K562 (cell line): ENCODE measurements at regions not wholly inside any gene's neighbourhood (a gene's known extent, or its start where the extent isn't known, plus 50 kb on each side); places are given as distances from the start of the nearest gene placed in this dataset.

Source experiments
- ATAC-seq: fragments of 200-7000 bp; cut with Tn5 transposase; 3 replicates; pipeline ENCODE4 v1.9.1; 2020; ENCODE audit warnings: moderate library complexity
- BruUV-seq: library from RNA; stranded (reverse); fragments of 400-500 nt; replicated peaks from 2 replicates; lab custom pipeline; 2021; lab: Mats Ljungman, UMichigan
- CTCF ChIA-PET: fragments of 300-600 bp; formaldehyde crosslinking; extraction: SDS; loops from one replicate; lab custom pipeline; 2021; ENCODE audit warnings: low intra/inter-chr PET ratio; lab: Yijun Ruan, JAX
- POLR2A ChIA-PET: fragments of 300-600, 350-650 bp; sonication (Branson Sonifier 250); formaldehyde crosslinking; extraction: SDS; loops from one replicate; lab custom pipeline; 2021; ENCODE audit warnings: antibody characterized with exemption, inconsistent platforms; lab: Yijun Ruan, JAX
- DNase-seq, 4 experiments: peaks; one replicate each; pipeline versions ENCODE4 v3.0.0 to v3.0.0-alpha.2; 2011 to 2018; ENCODE audit warnings: low spot score in 3 of 4, mixed read lengths in 3 of 4; ENCODE audit errors: extremely low read depth in 1 of 4
- FAIRE-seq: peaks from 2 replicates; lab custom pipeline; 2011; peaks lifted over from hg19 to GRCh38; lab: Jason Lieb, UNC
- H2AFZ ChIP-seq: 2 replicates; pipeline ENCODE4 v1.6.0; 2011; ENCODE audit warnings: low read depth, low read length, control low read depth, inconsistent platforms
- H3K27ac ChIP-seq: fragments of 200-600 bp; 3 replicates; pipeline ENCODE4 v1.8.0; 2011; ENCODE audit warnings: low read depth, mild to moderate bottlenecking, control low read depth, inconsistent platforms, low read length, moderate library complexity, mixed read lengths; ENCODE audit errors: extremely low read depth
- H3K27me3 ChIP-seq, 2 experiments: fragments of 300-600 bp in 1 of 2; 2 replicates in 1 of 2; 3 replicates in 1 of 2; pipeline versions ENCODE4 v1.6.0 to v1.8.0; 2011; ENCODE audit warnings: inconsistent platforms in 2 of 2, low read length in 2 of 2, mild to moderate bottlenecking in 1 of 2, mixed read lengths in 1 of 2, moderate library complexity in 1 of 2; ENCODE audit not compliant: control insufficient read depth in 2 of 2, insufficient read depth in 2 of 2
- H3K36me3 ChIP-seq: fragments of 300-600 bp; 3 replicates; pipeline ENCODE4 v1.8.0; 2011; ENCODE audit warnings: mild to moderate bottlenecking, low read length, inconsistent platforms; ENCODE audit not compliant: control insufficient read depth, insufficient read depth
- H3K4me1 ChIP-seq, 2 experiments: fragments of 200-600 bp in 1 of 2; replicated peaks in 1 of 2; 2 replicates in 1 of 2; 3 replicates in 1 of 2; pipeline versions ENCODE4 v1.5.1 to v1.8.0; 2011; ENCODE audit warnings: inconsistent platforms in 2 of 2, low read length in 2 of 2, mild to moderate bottlenecking in 1 of 2, mixed read lengths in 1 of 2, moderate library complexity in 1 of 2; ENCODE audit not compliant: control insufficient read depth in 2 of 2, insufficient read depth in 2 of 2
- H3K4me2 ChIP-seq: 2 replicates; pipeline ENCODE4 v1.6.1; 2011; ENCODE audit warnings: low read length, control low read depth, inconsistent platforms, mixed read lengths; ENCODE audit not compliant: insufficient read depth
- H3K4me3 ChIP-seq: fragments of 200-600 bp; sonication (generic), shearing (Covaris generic); 2 replicates; pipeline ENCODE4 v1.5.1; 2016; ENCODE audit warnings: control low read depth, inconsistent platforms
- H3K79me2 ChIP-seq: fragments of 200-600 bp; 3 replicates; pipeline ENCODE4 v1.8.0; 2011; ENCODE audit warnings: low read length, inconsistent platforms; ENCODE audit not compliant: control insufficient read depth, insufficient read depth
- H3K9ac ChIP-seq, 2 experiments: 2 replicates each; pipeline versions ENCODE4 v1.6.0 to v1.6.1; 2011; ENCODE audit warnings: low read depth in 2 of 2, low read length in 2 of 2, control low read depth in 1 of 2, inconsistent platforms in 1 of 2, mild to moderate bottlenecking in 1 of 2, mixed read lengths in 1 of 2; ENCODE audit not compliant: insufficient read depth in 1 of 2
- H3K9me1 ChIP-seq: one replicate; pipeline ENCODE4 v1.6.0; 2011; ENCODE audit warnings: inconsistent platforms, mild to moderate bottlenecking, low read length, moderate library complexity; ENCODE audit not compliant: control insufficient read depth, insufficient read depth
- H3K9me3 ChIP-seq: replicated peaks from 2 replicates; pipeline ENCODE4 v1.5.1; 2011; ENCODE audit warnings: low read depth, low read length, inconsistent platforms; ENCODE audit not compliant: control insufficient read depth, insufficient read depth
- H4K20me1 ChIP-seq: replicated peaks from 2 replicates; pipeline ENCODE4 v1.6.1; 2011; ENCODE audit warnings: low read length, inconsistent platforms, mixed read lengths; ENCODE audit not compliant: control insufficient read depth, insufficient read depth
- AFF4 ChIP-seq: sonication (generic); formaldehyde crosslinking; IDR thresholded peaks from 2 replicates; pipeline ENCODE4 v1.8.0; 2023; ENCODE audit warnings: mild to moderate bottlenecking, missing genetic modification reagents
- ARID2 ChIP-seq: fragments of 450-650 bp; IDR thresholded peaks from 2 replicates; pipeline ENCODE4 v1.6.1; 2017; ENCODE audit warnings: antibody characterized with exemption, mild to moderate bottlenecking
- CREB3 ChIP-seq: fragments of 450-650 bp; conservative IDR thresholded peaks from 2 replicates; pipeline ENCODE4 v1.6.1; 2016; ENCODE audit warnings: missing genetic modification characterization, low read depth, mild to moderate bottlenecking, missing compliant biosample characterization, moderate library complexity
- FUS ChIP-seq: fragments of 200-400 bp; formaldehyde crosslinking; optimal IDR thresholded peaks from 2 replicates; pipeline ENCODE3; 2017; ENCODE audit warnings: low read depth, low read length
- MTA1 ChIP-seq: fragments of 450-650 bp; IDR thresholded peaks from 2 replicates; pipeline ENCODE4 v1.6.1; 2017; ENCODE audit warnings: borderline replicate concordance
- RCOR1 ChIP-seq, 2 experiments: IDR thresholded peaks; 2 replicates each; pipeline ENCODE4 v1.6.1; 2012; ENCODE audit warnings: low read depth in 2 of 2, low read length in 2 of 2, borderline replicate concordance in 1 of 2, improper control_type of control experiment in 1 of 2
- SIX5 ChIP-seq, 2 experiments: IDR thresholded peaks; 2 replicates each; pipeline ENCODE4 v1.6.1; 2011; ENCODE audit warnings: low read length in 2 of 2, borderline replicate concordance in 1 of 2, low read depth in 1 of 2, mild to moderate bottlenecking in 1 of 2, moderate library complexity in 1 of 2; ENCODE audit not compliant: insufficient read depth in 1 of 2
- SNIP1 ChIP-seq: fragments of 450-650 bp; IDR thresholded peaks from 2 replicates; pipeline ENCODE4 v1.7.1; 2017; ENCODE audit warnings: low read depth, mild to moderate bottlenecking
- SP1 ChIP-seq: sonication (generic); formaldehyde crosslinking; IDR thresholded peaks from 2 replicates; pipeline ENCODE4 v1.8.1; 2022; ENCODE audit warnings: mild to moderate bottlenecking, missing genetic modification reagents
- TEAD1 ChIP-seq, 2 experiments: fragments of 450-650 bp in 1 of 2; sonication (generic) in 1 of 2; formaldehyde crosslinking; IDR thresholded peaks; 2 replicates each; pipeline versions ENCODE4 v1.4.0 to v1.8.0; 2020 to 2022; ENCODE audit warnings: mild to moderate bottlenecking in 2 of 2, missing genetic modification reagents in 1 of 2
- ZBTB5 ChIP-seq: fragments of 450-650 bp; IDR thresholded peaks from 2 replicates; pipeline ENCODE4 v1.6.1; 2017; ENCODE audit warnings: antibody characterized with exemption
- ZNF12 ChIP-seq: sonication (generic); formaldehyde crosslinking; IDR thresholded peaks from 2 replicates; pipeline ENCODE4 v1.4.0; 2020; ENCODE audit warnings: mild to moderate bottlenecking, missing genetic modification reagents
- ZNF134 ChIP-seq: fragments of 250-450 bp; sonication (Bioruptor Pico); conservative IDR thresholded peaks from 2 replicates; pipeline ENCODE4 v1.4.0; 2020
- ZNF165 ChIP-seq: fragments of 250-450 bp; sonication (Bioruptor Pico); IDR thresholded peaks from 2 replicates; pipeline ENCODE4 v1.4.0; 2020; ENCODE audit warnings: borderline replicate concordance
- ZNF639 ChIP-seq, 2 experiments: fragments of 200-800 bp in 1 of 2; sonication (Bioruptor generic) in 1 of 2; sonication (generic) in 1 of 2; formaldehyde crosslinking in 1 of 2; IDR thresholded peaks in 1 of 2; conservative IDR thresholded peaks in 1 of 2; 2 replicates each; pipeline versions ENCODE4 v1.5.0 to v1.6.1; 2016 to 2020; ENCODE audit warnings: missing compliant biosample characterization in 1 of 2, missing genetic modification characterization in 1 of 2, missing genetic modification reagents in 1 of 2
- WGBS: fragments of 100-300 bp; shearing (Covaris generic); methylation state at CpG from one replicate; pipeline ENCODE4 v1.1.6; 2016; ENCODE audit warnings: low coverage, mixed read lengths; ENCODE audit not compliant: insufficient coverage; ENCODE audit errors: missing lambda C conversion rate; 5-methylcytosine and 5-hydroxymethylcytosine counted together
- in situ Hi-C: fragments of 300-500 bp; cut with MboI; formaldehyde crosslinking; loops from 4 replicates; pipeline ENCODE4 v1.15.0; 2018; ENCODE audit warnings: inconsistent platforms, mixed read lengths
- intact Hi-C: fragments of 100-400 bp; cut with micrococcal nuclease; formaldehyde crosslinking; loops from 2 replicates; pipeline ENCODE4 v1.14.2; 2022

- no peaks in the 10 kb centered on the region for H3K4me1 ChIP-seq
- ATAC-seq = no peak
- intact Hi-C loops (no loop called here), in situ Hi-C loops (no loop called here)
- no peaks in the 10 kb centered on the region for H3K36me3 ChIP-seq
- no peaks in the 10 kb centered on the region for H4K20me1 ChIP-seq
- POLR2A ChIA-PET = no interaction called here
- no peaks in the 10 kb centered on the region for H3K9me3 ChIP-seq
- DNase-seq = no peak
- H3K9ac ChIP-seq = no peak overlapping the region
- no peak overlapping the region for H3K4me3 ChIP-seq
- H3K9me1 ChIP-seq = no peaks in the 10 kb centered on the region
- no peak overlapping the region for H2AFZ ChIP-seq
- H3K27ac ChIP-seq = no peak overlapping the region
- H3K27me3 ChIP-seq = no peaks in the 10 kb centered on the region
- WGBS = 5% methylated on average over 3 of the region's 3 CpGs
- BruUV-seq = no TSS peak
- CTCF ChIA-PET = no interaction called here
- no peak for FAIRE-seq
- H3K79me2 ChIP-seq = no peaks in the 10 kb centered on the region
- no peak overlapping the region for H3K4me2 ChIP-seq
- no peak for TF ChIP-seq FUS
- TF ChIP-seq ZBTB5 = no peak
- TF ChIP-seq RCOR1 (IDR thresholded peaks at IDR 0.05; ENCODE audit: borderline replicate concordance in 1 of 2, low read depth in 2 of 2, low read length in 2 of 2) = no peak
- TF ChIP-seq ZNF12 (CRISPR knock-in tag) = no peak
- no peak for TF ChIP-seq SP1 (CRISPR knock-in tag)
- TF ChIP-seq ARID2 = no peak
- no peak for TF ChIP-seq ZNF165
- no peak for TF ChIP-seq AFF4 (CRISPR knock-in tag)
- no peak for TF ChIP-seq SNIP1
- no peak for TF ChIP-seq TEAD1 (CRISPR knock-in tag; IDR thresholded peaks at IDR 0.05)
- no peak for TF ChIP-seq ZNF639 (CRISPR knock-in tag; conservative IDR thresholded peaks at IDR 0.05 in 1 of 2, IDR thresholded peaks at IDR 0.05 in 1 of 2)
- no peak for TF ChIP-seq MTA1
- TF ChIP-seq SIX5 (IDR thresholded peaks at IDR 0.05; ENCODE audit: borderline replicate concordance in 1 of 2, insufficient read depth in 1 of 2, low read depth in 1 of 2, low read length in 2 of 2) = no peak
- no peak for TF ChIP-seq CREB3
- no peak for TF ChIP-seq ZNF134 (CRISPR knock-in tag)
These were observed 343.7 kb downstream of the PDHA2 start for GRCh38 chr4:96183611-96184010.
